DMS 273 (cell line): ENCODE measurements at regions not wholly inside any gene's neighbourhood (a gene's known extent, or its start where the extent isn't known, plus 50 kb on each side); places are given as distances from the start of the nearest gene placed in this dataset.
"Not testable (repeated sequence)": the region's sequence is repeated elsewhere in the genome, so short reads cannot be mapped to it uniquely, and the experiment has no call there.

ENCODE experiments used
- DNase-seq: peaks from one replicate; lab custom pipeline; 2025; ENCODE audit not compliant: unreplicated experiment; lab: John Stamatoyannopoulos, UW

DNA sequence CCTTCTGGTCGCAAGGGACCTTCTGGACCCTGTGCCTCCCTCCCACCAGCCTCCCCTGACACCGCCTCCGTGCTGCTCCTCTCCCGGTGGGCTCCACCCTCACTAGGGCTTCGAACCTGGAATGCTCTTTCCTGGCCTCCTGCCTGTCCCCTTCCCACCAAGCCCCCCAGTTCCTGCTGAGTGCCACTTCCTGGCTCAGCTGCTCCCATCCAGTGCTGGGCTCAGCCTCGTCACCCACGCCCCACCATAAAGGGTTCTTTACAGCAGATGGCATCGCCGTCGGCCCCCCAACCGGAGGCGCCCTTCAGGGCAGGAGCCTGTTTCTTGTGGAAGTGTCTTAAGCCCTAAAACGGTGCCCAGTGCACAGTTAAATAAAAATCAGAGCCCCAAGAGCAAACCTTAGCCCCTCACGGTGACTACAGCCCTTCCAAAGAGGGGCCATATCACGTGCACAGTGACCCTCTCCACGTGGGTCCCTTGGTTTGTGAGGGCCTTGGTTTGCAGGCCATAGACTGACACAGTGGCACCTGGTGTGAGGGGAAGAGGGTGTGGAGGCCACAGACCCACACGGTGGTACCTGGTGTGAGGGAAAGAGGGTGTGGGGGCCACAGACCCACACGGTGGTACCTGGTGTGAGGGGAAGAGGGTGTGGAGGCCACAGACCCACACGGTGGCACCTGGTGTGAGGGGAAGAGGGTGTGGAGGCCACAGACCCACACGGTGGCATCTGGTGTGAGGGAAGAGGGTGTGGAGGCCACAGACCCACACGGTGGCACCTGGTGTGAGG, 111.4 kb downstream of the METRNL start:
- no peak for DNase-seq

- no peak for DNase-seq
Observed at GRCh38 chr17:83191388-83192160, 112.2 kb downstream of the METRNL start.

DNA sequence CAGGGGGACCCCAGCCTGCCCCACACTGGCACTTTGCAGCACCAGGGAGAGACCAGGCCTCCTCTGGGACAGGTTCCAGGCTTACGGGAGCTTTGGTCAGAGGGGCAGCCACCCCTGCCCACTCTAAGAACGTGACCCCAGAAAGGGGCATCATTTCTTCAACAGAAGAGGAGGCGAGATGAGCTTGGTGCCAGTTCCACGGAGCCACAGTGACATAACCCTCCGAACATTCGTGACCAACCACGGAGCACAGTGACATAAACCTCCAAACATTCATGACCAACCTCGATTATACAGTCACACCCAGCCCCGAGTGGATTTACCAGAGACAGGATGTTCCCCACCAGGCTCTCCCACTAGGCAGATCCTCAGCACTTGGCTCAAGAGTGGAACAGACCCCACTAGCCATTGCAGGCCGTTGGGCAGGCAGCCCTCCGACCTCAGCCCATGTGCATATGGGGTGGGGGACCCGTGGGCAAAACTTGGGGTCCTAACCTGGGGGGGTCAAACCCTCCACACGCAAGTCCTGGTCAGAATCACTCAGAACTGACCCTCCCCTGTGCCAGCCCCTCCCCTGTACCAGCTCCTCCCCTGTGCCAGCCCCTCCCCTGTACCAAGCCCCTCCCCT, 112.9 kb downstream of the METRNL start:
- DNase-seq, result no peak

DNA sequence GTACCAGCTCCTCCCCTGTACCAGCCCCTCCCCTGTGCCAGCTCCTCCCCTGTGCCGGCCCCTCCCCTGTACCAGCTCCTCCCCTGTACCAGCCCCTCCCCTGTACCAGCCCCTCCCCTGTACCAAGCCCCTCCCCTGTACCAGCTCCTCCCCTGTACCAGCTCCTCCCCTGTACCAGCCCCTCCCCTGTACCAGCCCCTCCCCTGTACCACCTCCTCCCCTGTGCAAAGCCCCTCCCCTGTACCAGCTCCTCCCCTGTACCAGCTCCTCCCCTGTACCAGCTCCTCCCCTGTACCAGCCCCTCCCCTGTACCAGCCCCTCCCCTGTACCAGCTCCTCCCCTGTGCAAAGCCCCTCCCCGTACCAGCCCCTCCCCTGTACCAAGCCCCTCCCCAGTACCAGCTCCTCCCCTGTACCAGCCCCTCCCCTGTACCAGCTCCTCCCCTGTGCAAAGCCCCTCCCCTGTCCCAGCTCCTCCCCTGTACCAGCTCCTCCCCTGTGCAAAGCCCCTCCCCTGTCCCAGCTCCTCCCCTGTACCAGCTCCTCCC, 113.5 kb downstream of the METRNL start:
- not testable (repeated sequence) for DNase-seq

DNA sequence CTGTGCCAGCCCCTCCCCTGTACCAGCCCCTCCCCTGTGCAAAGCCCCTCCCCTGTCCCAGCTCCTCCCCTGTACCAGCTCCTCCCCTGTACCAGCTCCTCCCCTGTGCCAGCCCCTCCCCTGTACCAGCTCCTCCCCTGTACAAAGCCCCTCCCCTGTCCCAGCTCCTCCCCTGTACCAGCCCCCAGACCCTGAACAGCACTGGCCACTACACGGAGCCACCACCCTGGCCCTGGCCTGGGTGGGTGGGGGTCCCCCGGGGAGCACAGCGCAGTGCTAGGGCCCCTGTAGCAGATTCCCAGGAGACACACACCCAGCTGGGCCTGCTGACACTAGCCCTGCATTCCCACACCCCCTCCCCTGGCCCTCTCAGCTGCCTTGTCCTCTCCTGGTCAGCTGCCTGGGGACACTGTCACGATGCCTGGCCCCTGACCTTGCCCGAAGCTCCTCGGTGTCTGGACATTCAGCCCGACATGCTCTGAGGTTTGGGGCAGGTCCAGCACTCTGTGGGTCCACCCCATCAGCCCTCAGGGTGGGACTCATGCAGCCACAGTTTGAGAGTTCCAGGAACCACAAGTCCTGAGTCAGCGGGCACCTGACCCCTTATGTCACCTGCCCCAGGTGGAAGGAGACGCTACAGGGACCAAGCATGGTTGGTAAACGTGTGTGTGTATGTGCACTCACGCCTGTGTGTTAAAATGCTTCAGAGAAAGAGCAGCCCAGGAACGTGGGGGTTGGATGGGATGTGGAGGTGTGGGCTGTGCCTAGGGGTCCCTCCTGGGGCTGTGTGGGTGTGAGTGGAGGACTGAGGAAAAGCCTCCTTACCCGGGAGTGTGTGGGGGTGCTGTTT, 114.2 kb downstream of the METRNL start:
- DNase-seq, result no peak

DNA sequence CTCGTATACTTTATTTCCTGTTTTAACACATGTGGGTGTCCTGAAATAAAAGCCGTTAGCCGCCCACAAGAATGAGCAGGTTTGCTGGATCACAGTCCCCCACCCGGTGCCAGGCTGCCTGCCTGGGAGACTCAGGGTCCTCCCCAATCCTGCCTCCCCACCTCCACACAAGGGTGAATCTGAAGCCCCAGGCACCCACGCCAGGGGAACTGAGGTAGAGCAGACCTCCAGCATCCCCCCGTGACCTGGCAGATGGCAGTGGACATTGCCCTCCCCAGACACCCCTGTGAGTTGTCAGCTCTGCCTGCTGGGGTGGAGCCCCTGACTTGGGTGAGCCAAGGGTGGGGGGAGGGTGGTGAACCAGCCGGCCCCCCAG, 114.8 kb downstream of the METRNL start:
- DNase-seq, result no peak

GRCh38 chr17:83194761-83195329, 115.4 kb downstream of the METRNL start:
- no peak for DNase-seq

DNA sequence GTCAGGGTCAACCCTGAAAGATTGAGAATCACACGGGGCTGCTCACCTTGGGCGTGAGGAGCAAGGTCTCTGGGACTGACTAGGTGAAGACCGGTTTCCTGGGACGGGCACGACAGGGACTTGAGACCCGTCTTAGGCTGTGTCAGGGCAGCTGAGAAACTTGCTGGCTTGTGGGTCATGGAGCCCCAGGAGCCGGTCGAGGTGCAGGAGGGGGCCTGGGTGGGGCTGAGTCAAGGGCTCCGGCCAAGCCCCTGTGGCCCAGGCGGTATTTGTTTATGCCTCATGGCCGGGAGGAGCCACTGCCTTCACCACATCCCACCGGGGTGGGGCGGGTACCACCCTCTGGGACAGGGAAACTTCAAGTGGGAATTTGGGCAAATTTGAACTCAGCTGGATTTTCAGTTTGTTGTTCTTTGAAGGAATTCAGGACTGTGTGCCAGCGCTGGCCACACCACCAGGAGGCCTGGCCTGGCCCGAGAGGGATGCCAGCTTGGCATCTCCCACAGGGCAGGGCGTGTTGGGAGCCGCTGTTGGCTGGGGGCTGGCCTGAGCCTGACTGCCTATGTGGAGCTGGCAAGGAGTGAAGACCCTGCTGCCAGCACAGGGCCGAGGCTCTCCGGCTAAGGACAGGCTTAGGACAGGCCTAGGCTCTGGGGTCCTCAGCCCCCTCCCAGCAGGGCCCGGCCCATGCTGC, 116.1 kb downstream of the METRNL start:
- no peak for DNase-seq

- no peak for DNase-seq
Observed at GRCh38 chr17:83196024-83196365, 116.6 kb downstream of the METRNL start.

- no peak for DNase-seq
Observed at GRCh38 chr17:83196366-83196765, 117.0 kb downstream of the METRNL start.

GRCh38 chr17:83196973-83197880, 117.8 kb downstream of the METRNL start:
- DNase-seq, result no peak

- no peak for DNase-seq
Observed at GRCh38 chr17:83198366-83199341, 119.2 kb downstream of the METRNL start.

- no peak for DNase-seq
Observed at GRCh38 chr17:83199500-83200201, 120.2 kb downstream of the METRNL start.

DNA sequence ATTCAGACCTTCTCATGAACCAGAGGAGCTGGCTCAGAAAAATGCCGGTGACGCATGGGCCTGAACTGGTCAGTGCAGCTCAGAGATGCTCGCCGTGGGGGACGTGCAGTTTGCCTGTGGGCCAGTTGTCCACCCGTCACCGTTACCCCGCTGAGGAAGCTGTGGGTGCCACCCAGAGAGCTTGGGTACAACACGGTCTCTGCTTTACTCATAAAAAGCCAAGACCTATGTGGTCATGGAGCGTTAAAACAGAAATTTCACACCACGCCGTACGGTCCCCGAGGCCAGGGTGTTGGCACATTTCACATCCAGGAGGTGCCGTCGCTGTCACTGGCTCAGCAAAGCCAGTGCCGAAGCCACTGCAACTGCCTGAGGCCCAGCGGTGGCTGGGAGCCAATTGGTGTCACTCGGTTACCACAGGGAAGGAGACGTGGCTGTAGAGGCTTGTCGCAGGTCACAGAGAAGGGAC, 120.9 kb downstream of the METRNL start:
- DNase-seq, result no peak

- no peak for DNase-seq
Observed at GRCh38 chr17:83200751-83201150, 121.3 kb downstream of the METRNL start.

DNA sequence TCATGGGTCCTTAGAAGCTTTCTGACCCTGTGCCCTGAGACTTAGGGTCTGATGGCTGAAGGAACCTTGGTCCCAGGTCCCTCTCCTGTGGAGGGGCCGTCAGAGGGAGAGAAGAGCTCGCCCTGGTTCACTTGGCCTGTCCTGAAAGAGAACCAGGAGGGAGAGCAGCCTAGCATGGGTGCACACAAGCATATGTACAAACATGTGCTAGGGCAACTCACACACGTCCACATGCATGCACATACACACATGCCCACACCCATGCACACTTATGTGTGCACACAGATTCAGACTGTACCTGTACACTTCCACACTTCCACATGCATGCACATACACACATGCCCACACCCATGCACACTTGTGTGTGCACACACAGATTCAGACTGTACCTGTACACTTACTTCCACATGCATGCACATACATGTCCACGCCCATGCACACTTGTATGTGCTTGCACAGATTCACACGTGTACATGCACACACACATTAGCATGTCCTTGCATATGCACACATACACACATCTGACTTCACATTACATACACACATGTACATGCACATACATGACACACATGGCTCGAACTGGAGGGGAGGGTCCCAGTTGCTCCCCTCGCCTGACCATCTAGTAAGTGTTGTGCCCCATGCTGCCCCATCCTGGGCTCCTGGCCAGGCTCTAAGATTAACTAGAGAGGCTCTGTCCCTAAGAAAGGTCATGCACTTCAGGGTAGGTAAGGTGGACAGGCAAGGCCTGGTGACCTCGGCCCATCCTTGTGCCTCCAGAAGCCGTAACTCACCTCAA, 122.0 kb downstream of the METRNL start:
- no peak for DNase-seq
